ENCODE measurements at regions not wholly inside any gene's neighbourhood (a gene's known extent, or its start where the extent isn't known, plus 50 kb on each side); places are given as distances from the start of the nearest gene placed in this dataset.
"Not testable (repeated sequence)": the region's sequence is repeated elsewhere in the genome, so short reads cannot be mapped to it uniquely, and the experiment has no call there.

DNA sequence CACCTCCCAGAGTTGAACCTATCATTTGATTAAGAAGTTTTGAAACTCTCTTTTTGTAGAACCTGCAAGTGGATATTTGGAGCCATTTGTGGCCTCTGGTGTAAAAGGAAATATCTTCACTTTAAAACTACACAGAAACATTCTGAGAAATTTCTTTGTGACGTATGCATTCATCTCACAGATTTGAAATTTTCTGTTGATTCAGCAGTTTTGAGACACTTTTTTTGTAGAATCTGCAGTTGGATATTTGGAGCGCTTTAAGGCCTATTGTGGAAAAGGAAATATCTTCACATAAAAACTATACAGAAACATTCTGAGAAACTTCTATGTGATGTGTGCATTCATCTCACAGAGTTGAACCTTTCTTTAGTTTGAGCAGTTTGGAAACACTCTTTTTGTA, 3130.7 kb upstream of the OR11H1 start:
- H3K9ac ChIP-seq (ENCODE audit: insufficient read depth, low read depth, low read length); H4K20me1 ChIP-seq (ENCODE audit: insufficient read depth, low read length); H3K4me1 ChIP-seq (ENCODE audit: insufficient read depth, low read length); H3K79me2 ChIP-seq (ENCODE audit: insufficient read depth, low read length); H3K4me3 ChIP-seq (replicated peaks in 1 of 3; ENCODE audit: insufficient read depth in 1 of 3, low read depth in 2 of 3, low read length in 3 of 3); DNase-seq (ENCODE audit: low spot score); H3K27me3 ChIP-seq (ENCODE audit: control insufficient read depth in 1 of 2, insufficient read depth in 2 of 2, low read length in 2 of 2); POLR2A ChIA-PET; BruUV-seq (replicated peaks); H2AFZ ChIP-seq (ENCODE audit: low read length); CTCF ChIA-PET (ENCODE audit: low intra/inter-chr PET ratio, low total read pairs); in situ Hi-C loops (cut with HindIII; ENCODE audit: extremely low pct_ligation_motif_present, low pct_unique_long_range_greater_than_20kb); H3K27ac ChIP-seq (ENCODE audit: extremely low read length, insufficient read depth, low read length); H3K36me3 ChIP-seq (replicated peaks in 1 of 2; ENCODE audit: control insufficient read depth in 1 of 2, insufficient read depth in 2 of 2, low read length in 2 of 2); H3K4me2 ChIP-seq (ENCODE audit: low read depth, low read length); ATAC-seq; FAIRE-seq; intact Hi-C loops (cut with micrococcal nuclease; ENCODE audit: unreplicated experiment): not testable (repeated sequence)
- peaks cover 40% of the 10 kb centered on the region for H3K9me3 ChIP-seq (ENCODE audit: low read length)
- 15% methylated on average over 2 of the region's 2 CpGs for WGBS (ENCODE audit: low lambda C conversion rate)
- TF ChIP-seq MAFK (conservative IDR thresholded peaks at IDR 0.05 in 1 of 2, IDR thresholded peaks at IDR 0.05 in 1 of 2; ENCODE audit: low read length in 2 of 2) (peak; percentile 46 to 78), MAFF (IDR thresholded peaks at IDR 0.05; ENCODE audit: low read depth, low read length) (peak; percentile 82)

GRCh38 chr22:12401942-12402341, 3126.1 kb upstream of the OR11H1 start:
- POLR2A ChIA-PET; H3K27ac ChIP-seq (ENCODE audit: extremely low read length, insufficient read depth, low read length); intact Hi-C loops (cut with micrococcal nuclease; ENCODE audit: unreplicated experiment); H3K79me2 ChIP-seq (ENCODE audit: insufficient read depth, low read length); CTCF ChIA-PET (ENCODE audit: low intra/inter-chr PET ratio, low total read pairs); H3K36me3 ChIP-seq (replicated peaks in 1 of 2; ENCODE audit: control insufficient read depth in 1 of 2, insufficient read depth in 2 of 2, low read length in 2 of 2); H3K4me1 ChIP-seq (ENCODE audit: insufficient read depth, low read length); H2AFZ ChIP-seq (ENCODE audit: low read length); BruUV-seq (replicated peaks); H3K9ac ChIP-seq (ENCODE audit: insufficient read depth, low read depth, low read length); H3K4me2 ChIP-seq (ENCODE audit: low read depth, low read length); FAIRE-seq; H3K4me3 ChIP-seq (replicated peaks in 1 of 3; ENCODE audit: insufficient read depth in 1 of 3, low read depth in 2 of 3, low read length in 3 of 3); ATAC-seq; H3K27me3 ChIP-seq (ENCODE audit: control insufficient read depth in 1 of 2, insufficient read depth in 2 of 2, low read length in 2 of 2); DNase-seq (ENCODE audit: low spot score); H4K20me1 ChIP-seq (ENCODE audit: insufficient read depth, low read length); in situ Hi-C loops (cut with HindIII; ENCODE audit: extremely low pct_ligation_motif_present, low pct_unique_long_range_greater_than_20kb): not testable (repeated sequence)
- 50% methylated on average over 1 of the region's 1 CpG for WGBS (ENCODE audit: low lambda C conversion rate)
- H3K9me3 ChIP-seq (ENCODE audit: low read length): peaks cover 62% of the 10 kb centered on the region

DNA sequence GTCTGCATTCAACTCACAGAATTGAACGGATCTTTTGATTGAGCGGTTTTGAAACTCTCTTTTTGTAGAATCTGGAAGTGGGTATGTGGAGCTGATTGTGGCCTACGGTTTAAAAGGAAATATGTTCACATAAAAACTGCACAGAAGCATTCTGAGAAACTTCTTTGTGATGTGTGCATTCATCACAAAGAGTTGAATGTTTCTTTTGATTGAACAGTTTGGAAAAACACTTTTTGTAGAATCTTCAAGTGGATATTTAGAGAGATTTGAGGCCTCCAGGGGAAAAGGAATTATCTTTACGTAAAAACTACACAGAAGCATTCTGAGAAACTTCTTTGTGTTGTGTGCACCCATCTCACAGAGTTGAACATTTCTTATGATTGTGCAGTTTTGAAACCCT, 3125.5 kb upstream of the OR11H1 start:
- H4K20me1 ChIP-seq (ENCODE audit: insufficient read depth, low read length); H3K4me1 ChIP-seq (ENCODE audit: insufficient read depth, low read length); H3K9ac ChIP-seq (ENCODE audit: insufficient read depth, low read depth, low read length); POLR2A ChIA-PET; H3K36me3 ChIP-seq (replicated peaks in 1 of 2; ENCODE audit: control insufficient read depth in 1 of 2, insufficient read depth in 2 of 2, low read length in 2 of 2); H3K4me3 ChIP-seq (replicated peaks in 1 of 3; ENCODE audit: insufficient read depth in 1 of 3, low read depth in 2 of 3, low read length in 3 of 3); H3K27ac ChIP-seq (ENCODE audit: extremely low read length, insufficient read depth, low read length); H3K4me2 ChIP-seq (ENCODE audit: low read depth, low read length); H3K27me3 ChIP-seq (ENCODE audit: control insufficient read depth in 1 of 2, insufficient read depth in 2 of 2, low read length in 2 of 2); ATAC-seq; DNase-seq (ENCODE audit: low spot score); H2AFZ ChIP-seq (ENCODE audit: low read length); BruUV-seq (replicated peaks); in situ Hi-C loops (cut with HindIII; ENCODE audit: extremely low pct_ligation_motif_present, low pct_unique_long_range_greater_than_20kb); CTCF ChIA-PET (ENCODE audit: low intra/inter-chr PET ratio, low total read pairs); H3K79me2 ChIP-seq (ENCODE audit: insufficient read depth, low read length); FAIRE-seq; intact Hi-C loops (cut with micrococcal nuclease; ENCODE audit: unreplicated experiment): not testable (repeated sequence)
- WGBS (ENCODE audit: low lambda C conversion rate): 3% methylated on average over 4 of the region's 4 CpGs
- H3K9me3 ChIP-seq (ENCODE audit: low read length): peaks cover 64% of the 10 kb centered on the region

DNA sequence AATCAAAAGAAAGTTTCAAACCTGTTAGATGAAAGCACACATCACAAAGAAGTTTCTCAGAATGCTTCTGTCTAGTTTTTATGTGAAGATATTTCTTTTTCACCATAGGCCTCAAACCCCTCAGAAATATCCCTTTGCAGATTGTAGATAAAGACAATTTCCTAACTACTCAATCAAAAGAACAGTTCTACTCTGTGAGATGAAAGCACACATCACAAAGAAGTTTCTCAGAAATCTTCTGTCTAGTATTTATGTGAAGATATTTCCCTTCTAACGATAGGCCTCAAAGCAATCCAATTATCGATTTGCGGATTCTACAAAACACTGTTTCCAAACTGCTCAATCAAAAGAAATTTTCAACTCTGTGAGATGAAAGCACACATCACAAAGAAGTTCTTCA, 3092.1 kb upstream of the OR11H1 start:
- ATAC-seq; POLR2A ChIA-PET; H4K20me1 ChIP-seq (ENCODE audit: insufficient read depth, low read length); intact Hi-C loops (cut with micrococcal nuclease; ENCODE audit: unreplicated experiment); H2AFZ ChIP-seq (ENCODE audit: low read length); BruUV-seq (replicated peaks); CTCF ChIA-PET (ENCODE audit: low intra/inter-chr PET ratio, low total read pairs); DNase-seq (ENCODE audit: low spot score); in situ Hi-C loops (cut with HindIII; ENCODE audit: extremely low pct_ligation_motif_present, low pct_unique_long_range_greater_than_20kb); H3K27me3 ChIP-seq (ENCODE audit: control insufficient read depth in 1 of 2, insufficient read depth in 2 of 2, low read length in 2 of 2); H3K4me2 ChIP-seq (ENCODE audit: low read depth, low read length); H3K79me2 ChIP-seq (ENCODE audit: insufficient read depth, low read length); H3K27ac ChIP-seq (ENCODE audit: extremely low read length, insufficient read depth, low read length); H3K4me1 ChIP-seq (ENCODE audit: insufficient read depth, low read length); FAIRE-seq; H3K9ac ChIP-seq (ENCODE audit: insufficient read depth, low read depth, low read length); H3K36me3 ChIP-seq (replicated peaks in 1 of 2; ENCODE audit: control insufficient read depth in 1 of 2, insufficient read depth in 2 of 2, low read length in 2 of 2); H3K4me3 ChIP-seq (replicated peaks in 1 of 3; ENCODE audit: insufficient read depth in 1 of 3, low read depth in 2 of 3, low read length in 3 of 3): not testable (repeated sequence)
- H3K9me3 ChIP-seq (ENCODE audit: low read length): peaks cover 46% of the 10 kb centered on the region
- 49% methylated on average over 3 of the region's 3 CpGs for WGBS (ENCODE audit: low lambda C conversion rate)

Measured in HepG2 (cell line).